H9 (cell line): ENCODE measurements at regions not wholly inside any gene's neighbourhood (a gene's known extent, or its start where the extent isn't known, plus 50 kb on each side); places are given as distances from the start of the nearest gene placed in this dataset.

Experiments used
- DNase-seq: peaks from one replicate; pipeline ENCODE4 v3.0.0-alpha.2; 2017
- H2AFZ ChIP-seq: one replicate; pipeline ENCODE4 v1.6.1; 2013; ENCODE audit warnings: mild to moderate bottlenecking, low read length, control low read depth, moderate library complexity
- H2AK5ac ChIP-seq: 2 replicates; pipeline ENCODE4 v1.6.1; 2013; ENCODE audit warnings: low read length, control low read depth, mixed read lengths; ENCODE audit not compliant: insufficient read length
- H2BK120ac ChIP-seq: one replicate; pipeline ENCODE4 v1.6.1; 2013; ENCODE audit warnings: low read depth, mild to moderate bottlenecking, low read length, control low read depth, inconsistent platforms; ENCODE audit not compliant: poor library complexity, severe bottlenecking
- H2BK12ac ChIP-seq: 2 replicates; pipeline ENCODE4 v1.6.1; 2013; ENCODE audit warnings: low read length, control low read depth, mixed read lengths, low read depth; ENCODE audit not compliant: insufficient read length
- H2BK15ac ChIP-seq: 2 replicates; pipeline ENCODE4 v1.6.1; 2013; ENCODE audit warnings: low read depth, low read length, control low read depth
- H2BK20ac ChIP-seq: one replicate; pipeline ENCODE4 v1.6.1; 2013; ENCODE audit warnings: low read depth, mild to moderate bottlenecking, low read length, control low read depth, inconsistent platforms; ENCODE audit not compliant: poor library complexity, severe bottlenecking
- H2BK5ac ChIP-seq: 2 replicates; pipeline ENCODE4 v1.6.1; 2013; ENCODE audit warnings: low read length, control low read depth, mixed read lengths; ENCODE audit not compliant: insufficient read length
- H3K14ac ChIP-seq: 2 replicates; pipeline ENCODE4 v1.6.1; 2013; ENCODE audit warnings: low read length, control low read depth; ENCODE audit not compliant: insufficient read depth
- H3K18ac ChIP-seq: 2 replicates; pipeline ENCODE4 v1.6.1; 2013; ENCODE audit warnings: low read depth, mild to moderate bottlenecking, mixed read lengths, low read length, control low read depth; ENCODE audit not compliant: insufficient read length
- H3K23ac ChIP-seq: 2 replicates; pipeline ENCODE4 v1.6.1; 2013; ENCODE audit warnings: low read length, control low read depth, mixed read lengths, low read depth; ENCODE audit not compliant: insufficient read length
- H3K23me2 ChIP-seq: 2 replicates; pipeline ENCODE4 v1.6.1; 2013; ENCODE audit warnings: low read depth, mild to moderate bottlenecking, mixed read lengths, low read length, control low read depth; ENCODE audit not compliant: insufficient read length, poor library complexity, severe bottlenecking
- H3K27ac ChIP-seq: 2 replicates; pipeline ENCODE4 v1.5.1; 2013; ENCODE audit warnings: low read length, control low read depth, mixed read lengths, low read depth; ENCODE audit not compliant: insufficient read length
- H3K27me3 ChIP-seq: 2 replicates; pipeline ENCODE4 v1.6.1; 2013; ENCODE audit warnings: low read length, control low read depth, inconsistent platforms; ENCODE audit not compliant: insufficient read depth
- H3K4ac ChIP-seq: 2 replicates; pipeline ENCODE4 v1.6.1; 2013; ENCODE audit warnings: low read depth, mild to moderate bottlenecking, control low read depth, inconsistent platforms, low read length, moderate library complexity
- H3K4me1 ChIP-seq: 2 replicates; pipeline ENCODE4 v1.6.1; 2013; ENCODE audit warnings: low read length, control low read depth, inconsistent platforms; ENCODE audit not compliant: insufficient read depth
- H3K4me2 ChIP-seq: 2 replicates; pipeline ENCODE4 v1.6.1; 2013; ENCODE audit warnings: low read length, control low read depth, mixed read lengths; ENCODE audit not compliant: insufficient read length, insufficient read depth
- H3K56ac ChIP-seq: 2 replicates; pipeline ENCODE4 v1.6.1; 2013; ENCODE audit warnings: low read depth, mild to moderate bottlenecking, mixed read lengths, low read length, control low read depth; ENCODE audit not compliant: insufficient read length
- H3K79me1 ChIP-seq: 2 replicates; pipeline ENCODE4 v1.6.1; 2013; ENCODE audit warnings: low read depth, mild to moderate bottlenecking, moderate library complexity, low read length, control low read depth, inconsistent platforms; ENCODE audit not compliant: insufficient read depth, poor library complexity, severe bottlenecking
- H3K79me2 ChIP-seq: 2 replicates; pipeline ENCODE4 v1.6.1; 2013; ENCODE audit warnings: low read length, control low read depth, inconsistent platforms; ENCODE audit not compliant: insufficient read depth
- H3K9ac ChIP-seq: 2 replicates; pipeline ENCODE4 v1.6.1; 2013; ENCODE audit warnings: low read length, control low read depth, mixed read lengths; ENCODE audit not compliant: insufficient read length; ENCODE audit errors: extremely low read depth
- H3K9me3 ChIP-seq: one replicate; pipeline ENCODE4 v1.6.1; 2013; ENCODE audit warnings: low read depth, low read length, inconsistent platforms; ENCODE audit not compliant: control insufficient read depth
- H3T11ph ChIP-seq: one replicate; pipeline ENCODE4 v1.6.1; 2013; ENCODE audit warnings: mild to moderate bottlenecking, low read length, control low read depth, inconsistent platforms
- H4K20me1 ChIP-seq: one replicate; pipeline ENCODE4 v1.6.1; 2013; ENCODE audit not compliant: control insufficient read depth, insufficient read length, insufficient read depth
- H4K5ac ChIP-seq: 2 replicates; pipeline ENCODE4 v1.6.1; 2013; ENCODE audit warnings: low read depth, mild to moderate bottlenecking, mixed read lengths, low read length, control low read depth; ENCODE audit not compliant: insufficient read length
- H4K8ac ChIP-seq: replicated peaks from 2 replicates; pipeline ENCODE4 v1.6.1; 2013; ENCODE audit warnings: low read length, control low read depth, mixed read lengths, low read depth; ENCODE audit not compliant: insufficient read length
- H4K91ac ChIP-seq: 2 replicates; pipeline ENCODE4 v1.6.1; 2013; ENCODE audit warnings: low read depth, mild to moderate bottlenecking, moderate library complexity, mixed read lengths, low read length, control low read depth; ENCODE audit not compliant: insufficient read length
- H3K27ac Mint-ChIP-seq, 3 experiments: 2 replicates in 2 of 3; 3 replicates in 1 of 3; pipeline ENCODE4 v1.8.0; 2020 to 2021; ENCODE audit warnings: mixed read lengths in 3 of 3, mild to moderate bottlenecking in 1 of 3, moderate library complexity in 1 of 3
- H3K27me3 Mint-ChIP-seq: 2 replicates; pipeline ENCODE4 v1.8.0; 2021; ENCODE audit warnings: low read depth, mild to moderate bottlenecking, moderate library complexity, mixed read lengths
- H3K36me3 Mint-ChIP-seq, 3 experiments: 2 replicates in 2 of 3; 3 replicates in 1 of 3; pipeline ENCODE4 v1.8.0; 2020 to 2021; ENCODE audit warnings: low read depth in 3 of 3, mixed read lengths in 3 of 3; ENCODE audit not compliant: insufficient read depth in 1 of 3
- H3K4me1 Mint-ChIP-seq, 2 experiments: 2 replicates each; pipeline ENCODE4 v1.8.0; 2020; ENCODE audit warnings: mixed read lengths in 2 of 2
- H3K4me3 Mint-ChIP-seq, 2 experiments: 2 replicates in 1 of 2; 3 replicates in 1 of 2; pipeline ENCODE4 v1.8.0; 2020 to 2021; ENCODE audit warnings: mild to moderate bottlenecking in 2 of 2, mixed read lengths in 2 of 2, moderate library complexity in 1 of 2
- H3K9me3 Mint-ChIP-seq, 2 experiments: 2 replicates in 1 of 2; 3 replicates in 1 of 2; pipeline ENCODE4 v1.8.0; 2020; ENCODE audit warnings: mild to moderate bottlenecking in 2 of 2, mixed read lengths in 2 of 2, moderate library complexity in 1 of 2
- CTCF ChIP-seq: fragments of 200-600 bp; sonication (generic); conservative IDR thresholded peaks from 3 replicates; pipeline ENCODE4 v1.8.0; 2021; ENCODE audit warnings: antibody characterized with exemption, mild to moderate bottlenecking

- Histone ChIP-seq H3K4me2 (no peak overlapping the region), H3K18ac (no peak overlapping the region), H3K23me2 (no peaks in the 10 kb centered on the region), H2BK5ac (no peak overlapping the region), H2AFZ (no peak overlapping the region), H3T11ph (no peak overlapping the region), H3K4ac (no peak overlapping the region), H3K27ac (no peak overlapping the region), H3K14ac (no peak overlapping the region), H4K8ac (no peak overlapping the region), H2BK12ac (no peak overlapping the region), H2BK120ac (no peak overlapping the region), H3K4me1 (no peaks in the 10 kb centered on the region), H3K9ac (no peak overlapping the region), H3K79me1 (no peaks in the 10 kb centered on the region), H2BK20ac (no peak overlapping the region), H3K23ac (no peak overlapping the region), H3K27me3 (no peaks in the 10 kb centered on the region), H4K91ac (no peak overlapping the region), H4K5ac (no peak overlapping the region), H2BK15ac (no peak overlapping the region), H3K9me3 (no peaks in the 10 kb centered on the region), H3K56ac (no peak overlapping the region), H4K20me1 (no peaks in the 10 kb centered on the region), H3K79me2 (no peaks in the 10 kb centered on the region), H2AK5ac (no peak overlapping the region)
- Mint-ChIP-seq H3K4me3 (no peak overlapping the region), H3K27ac (no peak overlapping the region), H3K9me3 (peaks cover 10 to 13% of the 10 kb centered on the region in 2 experiments; a peak in 4 of 5 replicates), H3K36me3 (peaks cover 2 to 11% (median 4%) of the 10 kb centered on the region in 3 experiments; a peak in 3 of 7 replicates), H3K4me1 (no peaks in the 10 kb centered on the region), H3K27me3 (no peaks in the 10 kb centered on the region)
- no peak for TF ChIP-seq CTCF
- DNase-seq: no peak
Observed at GRCh38 chr2:153228904-153229303, 249.7 kb downstream of the RPRM start.
